ENCODE measurements at regions not wholly inside any gene's neighbourhood (a gene's known extent, or its start where the extent isn't known, plus 50 kb on each side); places are given as distances from the start of the nearest gene placed in this dataset.
"Not testable (repeated sequence)": the region's sequence is repeated elsewhere in the genome, so short reads cannot be mapped to it uniquely, and the experiment has no call there.

GRCh38 chr20:12535770-12536169 lies 473.0 kb upstream of the SPTLC3 start:
- Histone ChIP-seq H3K4me3 (replicated peaks; ENCODE audit: insufficient read depth, low read length) (no peak overlapping the region), H3K27ac (replicated peaks) (no peak overlapping the region), H3K27me3 (ENCODE audit: insufficient read depth, poor library complexity, severe bottlenecking) (no peaks in the 10 kb centered on the region)
- DNase-seq (ENCODE audit: low read depth in 1 of 2, low spot score in 1 of 2), result no peak
- TF ChIP-seq REST (IDR thresholded peaks at IDR 0.05; ENCODE audit: insufficient replicate concordance, low read depth), result no peak
- no peak for TF ChIP-seq SPI1 (IDR thresholded peaks at IDR 0.05; ENCODE audit: borderline replicate concordance, low read depth)
- TF ChIP-seq POLR2AphosphoS5 (IDR thresholded peaks at IDR 0.05; ENCODE audit: low read depth), result no peak
- no peak for TF ChIP-seq CTCF (IDR thresholded peaks at IDR 0.05; ENCODE audit: insufficient read depth, low read length)
- no peak for TF ChIP-seq GABPA (IDR thresholded peaks at IDR 0.05; ENCODE audit: low read depth)

GRCh38 chr20:12554426-12554825 lies 454.3 kb upstream of the SPTLC3 start:
- TF ChIP-seq REST (IDR thresholded peaks at IDR 0.05; ENCODE audit: insufficient replicate concordance, low read depth) (no peak), GABPA (IDR thresholded peaks at IDR 0.05; ENCODE audit: low read depth) (no peak), POLR2AphosphoS5 (IDR thresholded peaks at IDR 0.05; ENCODE audit: low read depth) (no peak), CTCF (IDR thresholded peaks at IDR 0.05; ENCODE audit: insufficient read depth, low read length) (no peak), SPI1 (IDR thresholded peaks at IDR 0.05; ENCODE audit: borderline replicate concordance, low read depth) (no peak)
- no peak overlapping the region for H3K4me3 ChIP-seq (replicated peaks; ENCODE audit: insufficient read depth, low read length)
- no peak for DNase-seq (ENCODE audit: low read depth in 1 of 2, low spot score in 1 of 2)

GRCh38 chr20:12555369-12555768 lies 453.4 kb upstream of the SPTLC3 start:
- H3K4me3 ChIP-seq (replicated peaks; ENCODE audit: insufficient read depth, low read length), result no peak overlapping the region
- H3K27ac ChIP-seq (replicated peaks), result no peak overlapping the region
- TF ChIP-seq POLR2AphosphoS5 (IDR thresholded peaks at IDR 0.05; ENCODE audit: low read depth) (no peak), REST (IDR thresholded peaks at IDR 0.05; ENCODE audit: insufficient replicate concordance, low read depth) (no peak)
- no peaks in the 10 kb centered on the region for H3K27me3 ChIP-seq (ENCODE audit: insufficient read depth, poor library complexity, severe bottlenecking)
- no peak for DNase-seq (ENCODE audit: low read depth in 1 of 2, low spot score in 1 of 2)

More at GRCh38 chr20:12554426-12554825, 454.3 kb upstream of the SPTLC3 start:
- no peaks in the 10 kb centered on the region for H3K27me3 ChIP-seq (ENCODE audit: insufficient read depth, poor library complexity, severe bottlenecking)
- H3K27ac ChIP-seq (replicated peaks), result no peak overlapping the region

GRCh38 chr20:12555849-12556248 lies 452.9 kb upstream of the SPTLC3 start:
- not testable (repeated sequence) for H3K27me3 ChIP-seq (ENCODE audit: insufficient read depth, poor library complexity, severe bottlenecking); H3K27ac ChIP-seq (replicated peaks); DNase-seq (ENCODE audit: low read depth in 1 of 2, low spot score in 1 of 2); H3K4me3 ChIP-seq (replicated peaks; ENCODE audit: insufficient read depth, low read length)

All from HL-60 (cell line).